ENCODE measurements at regions not wholly inside any gene's neighbourhood (a gene's known extent, or its start where the extent isn't known, plus 50 kb on each side); places are given as distances from the start of the nearest gene placed in this dataset.

GRCh38 chr13:55777612-55778011 is 1363.1 kb upstream of the PRR20A start (continued):
- TF ChIP-seq HDAC6 (IDR thresholded peaks at IDR 0.05; ENCODE audit: low read depth, low read length), result no peak
- TF ChIP-seq GABPA (IDR thresholded peaks at IDR 0.05; ENCODE audit: borderline replicate concordance, insufficient read depth, low read length), result no peak

Measured in H1 (cell line).